SK-N-SH treated with all-trans-retinoic acid at 6 μM for 48 hours (cell line): ENCODE measurements at regions not wholly inside any gene's neighbourhood (a gene's known extent, or its start where the extent isn't known, plus 50 kb on each side); places are given as distances from the start of the nearest gene placed in this dataset.

Experiments used
- ATAC-seq: fragments of 200-7000 bp; cut with Tn5 transposase; 3 replicates; pipeline ENCODE4 v1.9.1; 2020; ENCODE audit warnings: mild to moderate bottlenecking, moderate library complexity
- ARNTL ChIP-seq: fragments of 450-650 bp; formaldehyde crosslinking; IDR thresholded peaks from 2 replicates; pipeline ENCODE4 v1.5.0; 2020; ENCODE audit warnings: low read depth, mild to moderate bottlenecking, moderate library complexity, borderline replicate concordance
- BACH2 ChIP-seq: fragments of 250-450 bp; sonication (Bioruptor Pico); IDR thresholded peaks from 2 replicates; pipeline ENCODE4 v1.9.0; 2021; ENCODE audit warnings: mild to moderate bottlenecking, borderline replicate concordance
- CSDC2 ChIP-seq: fragments of 250-450 bp; sonication (Bioruptor Pico); IDR thresholded peaks from 2 replicates; pipeline ENCODE4 v1.5.0; 2020; ENCODE audit warnings: mild to moderate bottlenecking, moderate library complexity
- ESRRG ChIP-seq: fragments of 250-450 bp; sonication (Bioruptor Pico); IDR thresholded peaks from 2 replicates; pipeline ENCODE4 v1.6.1; 2021; ENCODE audit warnings: mild to moderate bottlenecking
- GLIS3 ChIP-seq: fragments of 250-450 bp; sonication (Bioruptor Pico); IDR thresholded peaks from 2 replicates; pipeline ENCODE4 v1.5.0; 2020; ENCODE audit warnings: mild to moderate bottlenecking, moderate library complexity
- ISL1 ChIP-seq: fragments of 250-450 bp; sonication (Bioruptor Pico); IDR thresholded peaks from 2 replicates; pipeline ENCODE4 v2.1.2; 2022; ENCODE audit warnings: mild to moderate bottlenecking, moderate library complexity
- OSR1 ChIP-seq: fragments of 250-450 bp; sonication (Bioruptor Pico); IDR thresholded peaks from 2 replicates; pipeline ENCODE4 v1.8.0; 2022; ENCODE audit warnings: moderate library complexity, mild to moderate bottlenecking, inconsistent platforms
- PATZ1 ChIP-seq: fragments of 250-450 bp; sonication (Bioruptor Pico); IDR thresholded peaks from 2 replicates; pipeline ENCODE4 v1.8.0; 2020; ENCODE audit warnings: mild to moderate bottlenecking, moderate library complexity, borderline replicate concordance
- POU6F1 ChIP-seq: fragments of 250-450 bp; sonication (Bioruptor Pico); IDR thresholded peaks from 2 replicates; pipeline ENCODE4 v1.8.0; 2021; ENCODE audit warnings: low read depth, mild to moderate bottlenecking, moderate library complexity, borderline replicate concordance
- PPARA ChIP-seq: fragments of 250-450 bp; sonication (Bioruptor Pico); IDR thresholded peaks from 2 replicates; pipeline ENCODE4 v1.5.0; 2020; ENCODE audit warnings: mild to moderate bottlenecking, borderline replicate concordance
- RARB ChIP-seq: fragments of 250-450 bp; sonication (Bioruptor Pico); IDR thresholded peaks from 2 replicates; pipeline ENCODE4 v1.8.0; 2021; ENCODE audit warnings: mild to moderate bottlenecking, moderate library complexity
- SNAI2 ChIP-seq: fragments of 250-450 bp; sonication (Bioruptor Pico); IDR thresholded peaks from 2 replicates; pipeline ENCODE4 v1.5.0; 2020; ENCODE audit warnings: mild to moderate bottlenecking, moderate library complexity
- TCF4 ChIP-seq: fragments of 250-450 bp; sonication (Bioruptor Pico); IDR thresholded peaks from 2 replicates; pipeline ENCODE4 v1.8.0; 2021; ENCODE audit warnings: mild to moderate bottlenecking, moderate library complexity, borderline replicate concordance
- TOX ChIP-seq: fragments of 250-450 bp; sonication (Bioruptor Pico); IDR thresholded peaks from 2 replicates; pipeline ENCODE4 v1.8.0; 2021; ENCODE audit warnings: mild to moderate bottlenecking, moderate library complexity, borderline replicate concordance
- TSHZ2 ChIP-seq: fragments of 250-450 bp; sonication (Bioruptor Pico); IDR thresholded peaks from 2 replicates; pipeline ENCODE4 v1.5.0; 2020; ENCODE audit warnings: mild to moderate bottlenecking, moderate library complexity
- ZC3H10 ChIP-seq: fragments of 250-450 bp; sonication (Bioruptor Pico); IDR thresholded peaks from 2 replicates; pipeline ENCODE4 v1.5.1; 2021; ENCODE audit warnings: mild to moderate bottlenecking, moderate library complexity
- ZFP3 ChIP-seq: fragments of 250-450 bp; sonication (Bioruptor Pico); IDR thresholded peaks from 2 replicates; pipeline ENCODE4 v1.5.0; 2020; ENCODE audit warnings: mild to moderate bottlenecking, moderate library complexity
- ZFP30 ChIP-seq: fragments of 450-650 bp; formaldehyde crosslinking; IDR thresholded peaks from 2 replicates; pipeline ENCODE4 v1.5.0; 2022; ENCODE audit warnings: mild to moderate bottlenecking, moderate library complexity
- ZNF565 ChIP-seq: fragments of 450-650 bp; formaldehyde crosslinking; conservative IDR thresholded peaks from 2 replicates; pipeline ENCODE4 v1.5.0; 2020; ENCODE audit warnings: low read depth, mild to moderate bottlenecking, moderate library complexity
- ZNF70 ChIP-seq: fragments of 450-650 bp; formaldehyde crosslinking; IDR thresholded peaks from 2 replicates; pipeline ENCODE4 v1.5.0; 2020; ENCODE audit warnings: mild to moderate bottlenecking, moderate library complexity
- ZNF8 ChIP-seq: fragments of 450-650 bp; formaldehyde crosslinking; IDR thresholded peaks from 2 replicates; pipeline ENCODE4 v1.5.0; 2020; ENCODE audit warnings: mild to moderate bottlenecking, moderate library complexity
- TF ChIP-seq, protein P1 (sequence below): fragments of 250-450 bp; sonication (Bioruptor Pico); IDR thresholded peaks from 2 replicates; pipeline ENCODE4 v1.5.1; 2020; ENCODE audit warnings: low read depth, mild to moderate bottlenecking, moderate library complexity

DNA sequence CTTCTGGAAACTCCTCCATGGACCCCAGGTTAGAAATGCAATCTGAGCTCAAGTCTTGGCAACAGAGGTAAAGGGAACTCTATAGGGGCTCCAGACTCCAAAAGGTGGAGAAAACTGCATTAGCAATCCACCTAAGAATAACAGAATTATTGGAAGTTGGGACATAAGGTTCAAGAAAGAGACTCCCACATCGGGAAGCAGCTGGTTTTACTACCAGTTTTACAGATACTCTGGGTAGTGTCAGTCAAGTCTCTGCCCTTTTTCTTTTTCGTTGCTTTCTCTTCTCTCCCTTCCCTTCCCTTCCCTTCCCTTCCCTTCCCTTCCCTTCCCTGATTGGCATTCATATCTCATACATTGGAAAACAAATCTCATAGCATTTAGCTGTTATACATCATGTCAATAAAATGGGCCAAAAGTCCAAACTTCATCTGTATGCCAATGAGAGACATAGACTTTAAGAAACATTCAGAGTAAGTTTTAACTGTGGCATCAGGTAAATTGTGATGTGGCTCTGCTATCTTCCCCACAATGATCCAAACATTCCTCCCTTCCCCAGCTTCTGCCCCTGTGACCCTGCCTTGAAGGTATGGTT is 166.7 kb downstream of the KCNE4 start (continued):
- TF ChIP-seq TSHZ2 (no peak), CSDC2 (CRISPR knock-in tag) (no peak), RARB (CRISPR knock-in tag) (no peak), ZNF8 (CRISPR knock-in tag) (no peak), TOX (no peak), SNAI2 (no peak), OSR1 (no peak), ZFP30 (CRISPR knock-in tag) (no peak)

- no peak for ATAC-seq
- TF ChIP-seq ZC3H10 (CRISPR knock-in tag), result no peak
- TF ChIP-seq ZNF8 (CRISPR knock-in tag), result no peak
- TF ChIP-seq BACH2 (CRISPR knock-in tag), result no peak
- no peak for TF ChIP-seq SNAI2
- TF ChIP-seq TSHZ2, result no peak
- TF ChIP-seq ZFP3 (CRISPR knock-in tag), result no peak
- TF ChIP-seq OSR1, result no peak
- TF ChIP-seq ZFP30 (CRISPR knock-in tag), result no peak
- no peak for TF ChIP-seq ISL1
Observed at GRCh38 chr2:223219872-223220657, 168.1 kb downstream of the KCNE4 start.

GRCh38 chr2:223220658-223220925 is 168.6 kb downstream of the KCNE4 start:
- TF ChIP-seq ZNF565 (CRISPR knock-in tag) (no peak), ZC3H10 (CRISPR knock-in tag) (no peak), POU6F1 (no peak), GLIS3 (CRISPR knock-in tag) (no peak), TSHZ2 (no peak), ZNF70 (CRISPR knock-in tag) (no peak), PPARA (CRISPR knock-in tag) (no peak), RARB (CRISPR knock-in tag) (no peak), ESRRG (CRISPR knock-in tag) (no peak), OSR1 (no peak), CSDC2 (CRISPR knock-in tag) (no peak), TOX (no peak), BACH2 (CRISPR knock-in tag) (no peak), ISL1 (no peak), ARNTL (CRISPR knock-in tag) (no peak), SNAI2 (no peak), PATZ1 (CRISPR knock-in tag) (no peak), TCF4 (CRISPR knock-in tag) (no peak)
- TF ChIP-seq, protein P1, sequence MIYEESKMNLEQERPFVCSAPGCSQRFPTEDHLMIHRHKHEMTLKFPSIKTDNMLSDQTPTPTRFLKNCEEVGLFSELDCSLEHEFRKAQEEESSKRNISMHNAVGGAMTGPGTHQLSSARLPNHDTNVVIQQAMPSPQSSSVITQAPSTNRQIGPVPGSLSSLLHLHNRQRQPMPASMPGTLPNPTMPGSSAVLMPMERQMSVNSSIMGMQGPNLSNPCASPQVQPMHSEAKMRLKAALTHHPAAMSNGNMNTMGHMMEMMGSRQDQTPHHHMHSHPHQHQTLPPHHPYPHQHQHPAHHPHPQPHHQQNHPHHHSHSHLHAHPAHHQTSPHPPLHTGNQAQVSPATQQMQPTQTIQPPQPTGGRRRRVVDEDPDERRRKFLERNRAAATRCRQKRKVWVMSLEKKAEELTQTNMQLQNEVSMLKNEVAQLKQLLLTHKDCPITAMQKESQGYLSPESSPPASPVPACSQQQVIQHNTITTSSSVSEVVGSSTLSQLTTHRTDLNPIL (CRISPR knock-in tag), result no peak
- no peak for ATAC-seq
